Left ventricle myocardium inferior (tissue), 1 donor: ENCODE measurements at regions not wholly inside any gene's neighbourhood (a gene's known extent, or its start where the extent isn't known, plus 50 kb on each side); places are given as distances from the start of the nearest gene placed in this dataset.

ENCODE experiments used
- DNase-seq: peaks from one replicate; pipeline ENCODE4 v3.0.0-alpha.2; 2020
- H3K27ac ChIP-seq: fragments of 200-600 bp; replicated peaks from 2 replicates; pipeline ENCODE4 v1.8.0; 2021
- H3K27me3 ChIP-seq: fragments of 200-600 bp; 2 replicates; pipeline ENCODE4 v1.8.0; 2021; ENCODE audit warnings: low read depth
- H3K36me3 ChIP-seq: fragments of 200-600 bp; 2 replicates; pipeline ENCODE4 v1.8.0; 2021
- H3K4me1 ChIP-seq: fragments of 200-600 bp; 2 replicates; pipeline ENCODE4 v1.8.0; 2021
- H3K4me3 ChIP-seq: fragments of 200-600 bp; 2 replicates; pipeline ENCODE4 v1.8.0; 2021; ENCODE audit warnings: mild to moderate bottlenecking, moderate library complexity
- H3K9me3 ChIP-seq: fragments of 200-600 bp; replicated peaks from 2 replicates; pipeline ENCODE4 v1.8.0; 2021
- CTCF ChIP-seq: fragments of 200-600 bp; IDR thresholded peaks from 2 replicates; pipeline ENCODE4 v1.8.0; 2021; ENCODE audit warnings: antibody characterized with exemption, mild to moderate bottlenecking, borderline replicate concordance
- intact Hi-C: fragments of 100-400 bp; cut with micrococcal nuclease; formaldehyde crosslinking; loops from one replicate; pipeline ENCODE4 v1.11.0; 2022
- donor health status: DM: no; HTN: yes; CAD: no; lungs with severe emphysema.

GRCh38 chr2:122905431-122905830 is 1119.7 kb upstream of the CNTNAP5 start:
- DNase-seq = no peak
- no peak for TF ChIP-seq CTCF
- H3K9me3 ChIP-seq = no peaks in the 10 kb centered on the region
- H3K27me3 ChIP-seq = no peaks in the 10 kb centered on the region
- H3K4me3 ChIP-seq = no peak overlapping the region
- H3K27ac ChIP-seq = no peak overlapping the region
- H3K4me1 ChIP-seq = no peaks in the 10 kb centered on the region
- intact Hi-C loops = no loop called here
- H3K36me3 ChIP-seq = no peaks in the 10 kb centered on the region

GRCh38 chr2:122908159-122908558 is 1116.9 kb upstream of the CNTNAP5 start:
- H3K27me3 ChIP-seq = no peaks in the 10 kb centered on the region
- H3K27ac ChIP-seq = no peak overlapping the region
- no peak for TF ChIP-seq CTCF
- no peaks in the 10 kb centered on the region for H3K9me3 ChIP-seq
- no peak for DNase-seq
- H3K4me1 ChIP-seq = no peaks in the 10 kb centered on the region
- no peaks in the 10 kb centered on the region for H3K36me3 ChIP-seq
- intact Hi-C loops = no loop called here
- H3K4me3 ChIP-seq = no peak overlapping the region

- Histone ChIP-seq H3K27me3 (no peaks in the 10 kb centered on the region), H3K4me3 (no peak overlapping the region), H3K9me3 (peaks cover 61% of the 10 kb centered on the region), H3K4me1 (no peaks in the 10 kb centered on the region), H3K27ac (no peak overlapping the region), H3K36me3 (no peaks in the 10 kb centered on the region)
- intact Hi-C loops = no loop called here
- TF ChIP-seq CTCF = no peak
- no peak for DNase-seq
Measured at GRCh38 chr2:122927197-122927596, 1097.9 kb upstream of the CNTNAP5 start.

- H3K4me1 ChIP-seq = no peaks in the 10 kb centered on the region
- H3K27ac ChIP-seq = no peak overlapping the region
- TF ChIP-seq CTCF = no peak
- no peak for DNase-seq
- no peaks in the 10 kb centered on the region for H3K27me3 ChIP-seq
- H3K4me3 ChIP-seq = no peak overlapping the region
- H3K9me3 ChIP-seq = peaks cover 58% of the 10 kb centered on the region
- intact Hi-C loops = no loop called here
- no peaks in the 10 kb centered on the region for H3K36me3 ChIP-seq
Measured at GRCh38 chr2:122927710-122928557, 1097.2 kb upstream of the CNTNAP5 start.

- Histone ChIP-seq H3K27me3 (no peaks in the 10 kb centered on the region), H3K4me1 (no peaks in the 10 kb centered on the region), H3K36me3 (no peaks in the 10 kb centered on the region), H3K4me3 (no peak overlapping the region), H3K9me3 (peaks cover 47% of the 10 kb centered on the region), H3K27ac (no peak overlapping the region)
- DNase-seq = no peak
- no peak for TF ChIP-seq CTCF
- intact Hi-C loops = no loop called here
Measured at GRCh38 chr2:122929347-122929746, 1095.7 kb upstream of the CNTNAP5 start.
